ENCODE measurements at regions not wholly inside any gene's neighbourhood (a gene's known extent, or its start where the extent isn't known, plus 50 kb on each side); places are given as distances from the start of the nearest gene placed in this dataset.

- DNase-seq, result no peak
These were observed 382.1 kb upstream of the NR2F2 start for GRCh38 chr15:95948411-95948810.

GRCh38 chr15:95953032-95953431 is 377.5 kb upstream of the NR2F2 start:
- no peak for DNase-seq

DNA sequence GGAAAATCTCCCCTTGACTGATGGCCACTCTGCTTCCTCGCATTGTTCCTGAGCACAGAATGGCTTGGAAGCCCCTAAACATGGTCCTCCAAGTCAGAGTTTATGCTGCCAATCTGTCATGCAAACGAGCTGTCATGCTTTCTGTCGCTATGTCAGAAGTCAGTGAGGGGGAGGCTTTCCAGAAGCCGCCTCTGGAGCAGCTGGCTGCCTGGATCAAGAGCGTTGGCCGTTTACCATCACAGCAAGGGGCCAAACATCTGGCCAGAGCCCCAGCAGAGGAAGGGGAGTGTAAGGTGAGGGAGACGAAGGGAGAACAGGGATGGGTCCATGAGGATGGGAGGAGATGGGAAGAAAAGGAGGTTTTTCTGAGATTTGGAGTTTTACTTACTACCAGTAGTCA is 372.6 kb upstream of the NR2F2 start:
- no peak for DNase-seq

DNA sequence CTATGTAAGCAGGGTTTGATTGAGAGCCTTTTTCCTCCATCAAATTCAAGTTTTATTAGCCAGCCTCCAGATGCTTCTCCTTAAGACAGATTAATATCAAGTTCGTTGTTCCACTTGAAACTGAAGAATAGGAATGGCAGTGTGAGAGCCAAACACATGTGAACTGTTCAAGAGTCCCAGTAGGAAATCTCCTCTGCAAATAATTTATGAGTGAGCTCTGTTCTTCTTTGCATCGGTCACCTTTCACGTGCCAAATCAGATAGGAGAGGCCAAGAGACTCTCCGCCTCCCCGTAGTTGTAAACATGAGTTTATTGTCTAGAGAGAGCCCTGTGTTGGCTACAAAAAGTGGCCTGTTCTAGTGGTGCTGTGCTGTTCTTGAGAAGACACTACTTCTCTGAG is 372.1 kb upstream of the NR2F2 start:
- no peak for DNase-seq

DNA sequence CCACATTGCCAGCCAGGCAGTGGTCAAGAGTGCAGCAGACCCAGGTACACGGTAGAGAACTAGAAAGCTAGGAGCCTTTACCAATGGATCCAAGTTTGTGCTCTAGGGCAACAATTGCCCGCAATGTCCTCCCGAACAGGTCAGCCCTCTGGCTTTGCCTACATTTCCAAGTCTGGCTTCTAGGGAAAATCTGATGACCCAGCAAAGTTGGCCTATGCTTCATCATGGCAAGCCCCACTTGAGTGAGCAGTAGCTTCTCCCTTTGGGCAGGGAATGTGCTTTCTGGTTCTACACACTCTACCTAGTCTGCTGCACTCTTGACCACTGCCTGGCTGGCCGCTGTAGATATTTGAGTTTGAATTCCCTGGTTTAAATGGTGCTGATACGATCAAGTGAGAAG is 361.6 kb upstream of the NR2F2 start:
- no peak for DNase-seq

- DNase-seq, result no peak
These were observed 360.2 kb upstream of the NR2F2 start for GRCh38 chr15:95970326-95970725.

DNA sequence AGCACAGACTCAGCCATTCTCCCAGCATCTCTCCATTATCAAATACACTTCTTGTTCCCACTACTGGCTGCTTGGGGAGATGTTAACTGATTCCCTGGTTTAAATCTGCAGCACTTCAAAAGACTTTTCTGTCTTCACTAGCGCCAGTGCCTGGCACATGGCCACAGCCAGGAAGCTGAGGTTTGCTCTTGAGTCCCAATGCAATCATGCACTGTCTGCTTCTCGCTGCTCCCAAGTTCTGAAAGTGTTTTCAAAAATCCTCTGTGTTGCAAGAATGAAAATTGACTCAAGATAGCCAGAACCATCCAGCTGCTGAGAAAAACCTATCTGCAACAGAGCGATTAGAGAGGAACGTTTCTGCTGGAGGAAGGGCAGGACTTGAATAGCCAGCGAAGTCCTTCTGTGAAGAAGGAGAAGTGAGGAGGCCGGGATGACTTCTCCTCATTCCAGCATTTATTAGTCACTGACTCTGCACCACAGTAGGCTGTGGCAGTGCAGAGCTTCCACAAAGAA is 358.4 kb upstream of the NR2F2 start:
- DNase-seq, result no peak

DNA sequence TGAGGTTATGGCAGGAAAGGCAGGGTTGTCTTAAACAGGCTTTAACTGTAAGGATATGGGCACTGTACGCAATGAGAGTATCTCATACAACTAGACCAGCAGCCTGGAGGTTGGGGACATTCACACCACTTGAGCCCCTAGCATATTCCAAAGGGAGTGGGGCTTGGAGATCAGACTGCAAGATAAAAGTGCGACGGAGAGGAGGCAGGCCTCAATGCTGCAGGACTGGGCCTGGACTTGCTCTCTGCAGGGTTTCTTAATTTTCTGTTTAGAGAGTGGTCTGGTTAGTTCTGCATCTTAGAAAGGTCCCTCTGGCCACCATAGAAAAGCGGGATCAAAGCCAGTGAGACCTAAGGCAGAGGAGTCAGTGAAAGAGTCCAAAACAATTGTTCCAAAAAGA is 357.7 kb upstream of the NR2F2 start:
- DNase-seq, result no peak

DNA sequence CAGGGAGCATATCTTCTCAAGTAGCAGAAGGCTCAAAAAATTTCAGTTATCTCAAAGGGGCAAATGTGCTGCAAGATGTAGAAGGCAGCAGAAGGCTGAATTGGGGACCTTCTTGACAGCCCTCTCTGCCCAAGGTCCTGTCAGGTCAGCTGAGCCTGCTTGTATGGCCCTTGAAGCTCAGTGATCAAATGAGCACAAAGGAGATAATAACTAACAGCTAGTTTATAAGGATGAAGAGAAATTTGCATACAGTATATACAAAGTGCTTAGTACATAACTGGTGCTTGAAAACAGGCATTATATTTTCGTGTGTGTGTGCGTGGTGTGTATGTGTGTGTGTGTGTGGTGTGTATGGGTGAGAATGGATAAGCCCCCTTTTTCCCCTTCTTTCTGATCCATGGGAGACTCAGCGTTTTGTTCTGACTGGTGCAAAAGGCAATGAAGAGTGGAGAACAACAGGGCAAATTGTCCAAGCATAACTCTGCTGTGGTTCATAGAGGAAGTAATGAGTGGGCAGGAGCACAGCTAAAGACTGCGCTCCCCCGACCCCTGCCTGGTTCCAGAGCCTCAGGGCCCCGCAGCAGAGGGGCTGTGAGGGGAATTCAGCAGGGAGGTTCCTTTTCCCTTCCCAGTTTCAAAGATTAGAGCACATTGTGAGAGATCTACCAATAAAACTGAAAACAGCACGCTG is 356.8 kb upstream of the NR2F2 start:
- no peak for DNase-seq

DNA sequence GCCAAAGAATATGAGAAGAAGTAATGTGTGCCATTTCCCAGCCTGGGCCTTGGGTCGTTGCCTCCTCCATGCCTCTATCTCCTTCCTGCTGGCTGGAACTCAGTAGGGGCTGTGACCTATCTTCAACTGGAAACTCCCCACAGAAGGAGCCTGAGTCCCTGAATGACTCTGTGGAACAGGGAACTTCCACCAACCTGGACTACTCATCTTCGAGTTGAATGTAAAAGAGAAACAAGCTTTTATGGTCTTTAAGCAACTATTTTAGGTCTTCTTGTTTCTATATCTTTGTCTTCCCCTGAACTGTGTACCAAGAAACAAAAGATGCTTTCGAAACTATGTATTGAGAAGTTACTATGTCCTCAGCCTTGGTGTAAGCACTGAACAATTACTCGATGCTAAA is 355.3 kb upstream of the NR2F2 start:
- no peak for DNase-seq

DNA sequence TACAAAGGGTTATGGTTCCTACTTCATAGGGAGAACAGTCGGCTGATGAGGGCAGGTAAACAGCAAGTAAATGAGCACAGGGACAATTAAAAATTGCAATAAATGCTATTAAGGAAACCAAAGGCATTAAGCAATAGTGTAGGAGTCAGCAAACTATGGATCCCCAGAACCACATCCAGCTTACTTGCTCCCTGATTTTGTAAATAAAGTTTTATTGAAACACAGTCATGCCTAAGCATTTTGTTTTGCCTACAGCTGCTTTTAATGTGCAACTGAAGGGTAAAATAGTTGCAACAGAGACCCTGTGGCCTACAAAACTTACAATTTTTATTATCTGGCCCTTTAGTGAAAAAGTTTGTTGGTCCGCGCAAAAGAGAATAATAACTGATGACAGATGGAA is 351.2 kb upstream of the NR2F2 start:
- DNase-seq, result no peak

GRCh38 chr15:95981209-95981608 is 349.3 kb upstream of the NR2F2 start:
- no peak for DNase-seq

DNA sequence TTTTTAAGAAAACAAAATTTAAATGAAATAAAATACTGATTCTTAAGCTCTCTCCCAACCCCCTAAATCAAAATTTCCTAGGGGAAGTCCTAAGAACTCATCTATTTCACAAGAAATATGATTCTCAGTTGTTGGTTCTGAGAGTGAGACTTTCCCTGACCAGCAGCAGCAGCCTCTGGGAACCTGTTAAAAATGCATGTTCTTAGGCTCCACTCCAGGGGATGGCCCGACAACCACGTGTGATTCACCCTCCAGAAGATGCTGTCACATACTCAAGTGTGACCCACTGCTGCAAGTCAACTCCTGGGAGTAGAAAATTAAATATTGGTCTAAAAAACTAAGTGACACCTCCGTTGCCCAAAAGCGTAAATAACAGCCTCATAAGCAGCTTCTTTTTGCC is 343.2 kb upstream of the NR2F2 start:
- DNase-seq, result no peak

GRCh38 chr15:95987886-95988573 is 342.5 kb upstream of the NR2F2 start:
- DNase-seq, result no peak

GRCh38 chr15:95988574-95988887 is 342.0 kb upstream of the NR2F2 start:
- DNase-seq, result no peak

- no peak for DNase-seq
These were observed 341.1 kb upstream of the NR2F2 start for GRCh38 chr15:95989392-95989791.

DNA sequence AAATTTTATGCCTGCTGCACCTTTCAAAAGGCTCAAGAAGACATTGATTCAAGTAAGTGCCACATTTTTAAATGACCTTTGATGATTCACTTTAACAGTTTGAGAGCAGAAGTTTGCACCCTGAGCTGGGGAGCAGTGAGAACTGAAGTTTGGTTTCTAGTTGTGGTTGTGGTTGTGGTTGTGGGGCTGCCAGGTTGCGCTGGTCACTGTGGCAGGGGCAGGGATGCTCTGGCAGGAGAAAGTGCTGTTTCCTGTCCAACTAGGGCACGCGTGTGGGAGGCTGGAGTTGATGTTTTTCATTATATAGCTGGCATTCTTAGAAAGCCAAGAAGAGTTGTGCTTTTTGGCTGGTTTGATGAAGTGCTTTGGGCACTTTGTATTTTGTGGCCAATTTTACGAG is 339.7 kb upstream of the NR2F2 start:
- no peak for DNase-seq

GRCh38 chr15:95994418-95994817 is 336.1 kb upstream of the NR2F2 start:
- no peak for DNase-seq

DNA sequence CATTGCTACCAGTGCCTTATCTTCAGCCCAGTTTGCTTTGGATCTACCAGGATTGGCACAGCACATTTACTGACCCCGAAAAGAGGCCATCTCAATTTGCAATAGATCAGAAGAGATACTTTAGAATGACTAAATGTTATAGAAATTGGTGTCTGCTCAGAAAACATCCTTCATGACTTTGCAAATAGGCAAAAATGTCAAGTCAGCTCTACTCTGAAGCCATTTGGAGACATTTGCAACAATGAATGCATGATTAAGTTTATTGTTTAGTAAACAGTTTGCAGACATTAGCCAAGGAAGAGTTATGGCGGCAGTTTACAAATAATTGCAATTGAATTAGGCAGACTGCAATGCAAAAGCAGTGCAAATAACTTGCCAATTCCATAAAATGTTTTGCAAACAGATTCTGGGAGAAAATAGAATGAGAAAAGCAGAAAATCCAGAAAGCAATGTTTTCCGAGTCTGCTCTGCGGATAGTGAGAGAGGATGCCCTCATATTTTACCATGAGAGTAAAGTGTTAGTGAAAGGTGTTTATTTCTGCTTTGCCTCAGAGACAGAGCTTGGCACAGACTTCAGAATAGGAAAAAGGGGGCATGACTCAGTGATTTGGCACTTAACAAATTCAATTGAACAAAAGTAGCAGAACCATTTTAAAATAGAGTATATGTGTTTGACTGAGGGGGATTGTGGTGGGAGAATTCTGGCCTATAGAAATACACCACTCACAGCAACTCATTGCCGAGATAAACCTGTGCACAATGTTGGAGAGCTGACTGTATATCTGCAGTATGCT is 334.9 kb upstream of the NR2F2 start:
- DNase-seq, result no peak

DNA sequence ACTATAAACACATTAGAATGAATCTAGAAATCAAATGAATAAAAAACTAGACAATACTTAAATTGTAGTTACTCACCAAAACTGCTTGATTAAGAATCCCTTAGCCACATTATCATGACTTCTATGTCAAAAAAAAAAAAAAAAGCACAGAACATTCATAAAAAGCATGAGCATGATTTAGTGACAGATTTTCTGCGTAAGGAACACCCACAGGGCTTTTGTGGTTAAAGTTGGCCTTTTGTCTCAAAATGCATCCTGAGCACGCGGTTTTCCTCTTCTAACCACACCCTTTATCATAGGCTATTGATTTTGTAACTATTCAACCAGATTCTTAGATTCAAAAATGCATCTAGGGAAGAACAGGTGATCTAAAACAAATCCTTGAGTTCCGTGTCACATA is 334.0 kb upstream of the NR2F2 start:
- DNase-seq, result no peak

- no peak for DNase-seq
These were observed 331.6 kb upstream of the NR2F2 start for GRCh38 chr15:95998935-95999334.

DNA sequence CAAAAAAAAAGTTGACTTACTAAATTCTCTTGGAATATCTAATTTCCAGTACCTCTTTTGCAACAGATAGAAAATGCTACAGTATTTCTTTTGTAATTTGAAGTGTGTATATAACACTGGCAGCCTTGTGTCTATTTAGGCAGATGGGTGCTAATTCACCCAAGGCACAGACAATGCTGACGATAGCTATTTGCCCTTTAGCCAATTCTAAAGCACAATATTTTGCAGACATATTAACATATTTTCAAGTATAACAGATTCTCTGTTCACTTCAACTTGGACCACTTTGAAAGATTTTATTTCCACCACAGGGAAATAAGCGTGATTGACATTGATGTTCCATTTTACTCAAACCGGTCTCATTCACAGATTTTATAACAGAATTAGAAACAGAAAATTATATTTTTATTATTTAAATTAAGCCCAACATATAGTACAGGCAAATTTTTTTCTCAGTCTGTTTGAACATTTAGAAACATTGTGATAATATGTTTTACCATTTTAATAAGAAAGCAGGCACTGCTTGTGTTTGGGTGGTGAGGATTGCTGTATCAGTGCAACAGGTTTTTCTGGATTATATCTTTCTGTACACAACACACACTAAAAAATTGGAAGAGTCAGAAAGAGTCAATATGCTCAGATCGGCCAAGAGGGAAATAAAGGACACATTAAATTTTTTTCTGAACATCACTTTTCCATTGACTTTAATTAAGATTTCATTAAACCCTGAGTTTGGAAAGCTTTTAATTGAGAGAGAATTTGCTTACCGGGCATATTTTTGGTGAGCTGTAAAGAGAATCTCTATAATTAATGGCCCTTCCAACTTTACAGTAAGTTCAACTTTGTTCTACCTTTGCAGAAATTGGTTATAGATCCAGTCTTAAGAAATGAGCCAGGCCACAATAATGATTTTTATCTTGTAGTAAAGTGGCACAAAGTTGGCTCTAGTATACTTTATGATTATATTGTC is 327.3 kb upstream of the NR2F2 start:
- DNase-seq, result no peak

DNA sequence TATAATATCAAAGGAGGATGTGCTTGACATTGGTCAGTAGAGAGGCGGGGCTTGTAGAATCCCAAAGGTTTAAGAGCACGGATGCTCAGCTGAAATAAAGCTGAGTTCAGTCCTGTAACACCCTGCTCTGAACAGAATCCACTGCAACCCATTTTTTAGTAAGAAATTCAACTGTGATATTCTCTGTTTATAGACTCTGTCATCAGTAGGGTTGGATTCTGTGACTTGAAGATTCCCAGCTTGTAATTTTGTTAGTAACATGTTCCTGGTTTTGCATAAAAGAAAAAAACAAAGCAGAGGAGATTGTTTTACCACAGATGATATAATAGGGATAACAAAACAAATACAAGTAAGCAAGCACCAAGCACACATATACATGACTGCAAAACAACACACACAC is 324.6 kb upstream of the NR2F2 start:
- DNase-seq, result no peak

All from stimulated activated CD4-positive, alpha-beta T cell treated with anti-CD3 and anti-CD28 coated beads, Interleukin-4, amount 100 ng/mL, for 4 hours (primary cell).